ENCODE measurements at regions not wholly inside any gene's neighbourhood (a gene's known extent, or its start where the extent isn't known, plus 50 kb on each side); places are given as distances from the start of the nearest gene placed in this dataset.

- no peak overlapping the region for H3K27ac ChIP-seq
- TF ChIP-seq ZFX (IDR thresholded peaks at IDR 0.05; ENCODE audit: borderline replicate concordance) (no peak), CTCF (IDR thresholded peaks at IDR 0.05) (no peak)
These were observed 226.5 kb downstream of the RPS24 start for GRCh38 chr10:78260141-78260540.

- H3K27ac ChIP-seq, result no peak overlapping the region
- TF ChIP-seq CTCF (IDR thresholded peaks at IDR 0.05) (no peak), ZFX (IDR thresholded peaks at IDR 0.05; ENCODE audit: borderline replicate concordance) (no peak)
These were observed 227.0 kb downstream of the RPS24 start for GRCh38 chr10:78260680-78261079.

GRCh38 chr10:78261291-78261690, 227.6 kb downstream of the RPS24 start:
- no peak for TF ChIP-seq ZFX (IDR thresholded peaks at IDR 0.05; ENCODE audit: borderline replicate concordance)
- TF ChIP-seq CTCF (IDR thresholded peaks at IDR 0.05), result no peak
- no peak overlapping the region for H3K27ac ChIP-seq

- H3K27ac ChIP-seq, result no peak overlapping the region
- TF ChIP-seq CTCF (IDR thresholded peaks at IDR 0.05), result no peak
- no peak for TF ChIP-seq ZFX (IDR thresholded peaks at IDR 0.05; ENCODE audit: borderline replicate concordance)
These were observed 229.2 kb downstream of the RPS24 start for GRCh38 chr10:78262860-78263259.

GRCh38 chr10:78263521-78263988, 229.9 kb downstream of the RPS24 start:
- no peak overlapping the region for H3K27ac ChIP-seq
- TF ChIP-seq CTCF (IDR thresholded peaks at IDR 0.05) (no peak), ZFX (IDR thresholded peaks at IDR 0.05; ENCODE audit: borderline replicate concordance) (no peak)

- TF ChIP-seq ZFX (IDR thresholded peaks at IDR 0.05; ENCODE audit: borderline replicate concordance) (no peak), CTCF (IDR thresholded peaks at IDR 0.05) (no peak)
- no peak overlapping the region for H3K27ac ChIP-seq
These were observed 230.7 kb downstream of the RPS24 start for GRCh38 chr10:78264361-78264760.

GRCh38 chr10:78266741-78267469, 233.2 kb downstream of the RPS24 start:
- H3K27ac ChIP-seq, result no peak overlapping the region
- no peak for TF ChIP-seq CTCF (IDR thresholded peaks at IDR 0.05)
- TF ChIP-seq ZFX (IDR thresholded peaks at IDR 0.05; ENCODE audit: borderline replicate concordance), result no peak

Data from 22Rv1 (cell line).